ENCODE measurements at regions not wholly inside any gene's neighbourhood (a gene's known extent, or its start where the extent isn't known, plus 50 kb on each side); places are given as distances from the start of the nearest gene placed in this dataset.

GRCh38 chr7:25858200-25858524 lies 293.8 kb upstream of the NFE2L3 start:
- H3K4me3 Mint-ChIP-seq = no peak overlapping the region
- no peak for DNase-seq
- H3K4me1 Mint-ChIP-seq = peaks cover 29% of the 10 kb centered on the region
- no peaks in the 10 kb centered on the region for H3K27me3 Mint-ChIP-seq
- peaks cover 13% of the 10 kb centered on the region for H3K36me3 Mint-ChIP-seq
- no peak overlapping the region for H3K27ac Mint-ChIP-seq
- H3K9me3 Mint-ChIP-seq = peaks cover 17% of the 10 kb centered on the region

- peak overlapping the region; percentile 40 for H3K4me3 Mint-ChIP-seq
- no peak overlapping the region for H3K27ac Mint-ChIP-seq
- DNase-seq = peak; percentile 21
- no peaks in the 10 kb centered on the region for H3K27me3 Mint-ChIP-seq
- peaks cover 17% of the 10 kb centered on the region for H3K9me3 Mint-ChIP-seq
- peaks cover 13% of the 10 kb centered on the region for H3K36me3 Mint-ChIP-seq
- peaks cover 27% of the 10 kb centered on the region for H3K4me1 Mint-ChIP-seq
These were observed 293.2 kb upstream of the NFE2L3 start for GRCh38 chr7:25858525-25859411.

GRCh38 chr7:25859412-25860274 lies 292.4 kb upstream of the NFE2L3 start:
- no peak for DNase-seq
- Mint-ChIP-seq H3K27me3 (peaks cover 3% of the 10 kb centered on the region), H3K27ac (peak overlapping the region; percentile 25), H3K4me3 (peak overlapping the region; percentile 16), H3K4me1 (peaks cover 24% of the 10 kb centered on the region), H3K9me3 (peaks cover 17% of the 10 kb centered on the region), H3K36me3 (peaks cover 13% of the 10 kb centered on the region)

- Mint-ChIP-seq H3K27ac (no peak overlapping the region), H3K4me3 (no peak overlapping the region), H3K36me3 (peaks cover 13% of the 10 kb centered on the region), H3K27me3 (peaks cover 10% of the 10 kb centered on the region), H3K4me1 (peaks cover 21% of the 10 kb centered on the region), H3K9me3 (peaks cover 17% of the 10 kb centered on the region)
- DNase-seq = no peak
These were observed 291.5 kb upstream of the NFE2L3 start for GRCh38 chr7:25860275-25861163.

- no peak for DNase-seq
- peaks cover 16% of the 10 kb centered on the region for H3K27me3 Mint-ChIP-seq
- H3K4me1 Mint-ChIP-seq = peaks cover 21% of the 10 kb centered on the region
- H3K27ac Mint-ChIP-seq = no peak overlapping the region
- peaks cover 13% of the 10 kb centered on the region for H3K36me3 Mint-ChIP-seq
- no peak overlapping the region for H3K4me3 Mint-ChIP-seq
- peaks cover 17% of the 10 kb centered on the region for H3K9me3 Mint-ChIP-seq
These were observed 290.9 kb upstream of the NFE2L3 start for GRCh38 chr7:25861164-25861496.

GRCh38 chr7:25861601-25862260 lies 290.3 kb upstream of the NFE2L3 start:
- Mint-ChIP-seq H3K4me3 (peak overlapping the region; percentile 60), H3K27me3 (peaks cover 22% of the 10 kb centered on the region), H3K4me1 (peaks cover 21% of the 10 kb centered on the region), H3K9me3 (peaks cover 17% of the 10 kb centered on the region), H3K36me3 (peaks cover 13% of the 10 kb centered on the region), H3K27ac (peak overlapping the region; percentile 34)
- no peak for DNase-seq

- Mint-ChIP-seq H3K27me3 (peaks cover 26% of the 10 kb centered on the region), H3K4me1 (peaks cover 21% of the 10 kb centered on the region)
These were observed 289.6 kb upstream of the NFE2L3 start for GRCh38 chr7:25862261-25863004.

GRCh38 chr7:25863005-25863728 lies 288.8 kb upstream of the NFE2L3 start:
- Mint-ChIP-seq H3K4me3 (peak overlapping the region; percentile 53), H3K4me1 (peaks cover 21% of the 10 kb centered on the region), H3K27me3 (peaks cover 34% of the 10 kb centered on the region), H3K9me3 (peaks cover 17% of the 10 kb centered on the region), H3K27ac (no peak overlapping the region), H3K36me3 (peaks cover 13% of the 10 kb centered on the region)
- DNase-seq = no peak

More at GRCh38 chr7:25862261-25863004, 289.6 kb upstream of the NFE2L3 start:
- Mint-ChIP-seq H3K27ac (peak overlapping the region; percentile 58), H3K9me3 (peaks cover 17% of the 10 kb centered on the region), H3K36me3 (peaks cover 13% of the 10 kb centered on the region), H3K4me3 (peak overlapping the region; percentile 60)
- DNase-seq = peak; percentile 96

GRCh38 chr7:25863729-25864110 lies 288.3 kb upstream of the NFE2L3 start:
- Mint-ChIP-seq H3K4me3 (no peak overlapping the region), H3K4me1 (peaks cover 21% of the 10 kb centered on the region), H3K27me3 (peaks cover 39% of the 10 kb centered on the region), H3K27ac (no peak overlapping the region), H3K36me3 (peaks cover 12% of the 10 kb centered on the region), H3K9me3 (peaks cover 17% of the 10 kb centered on the region)
- DNase-seq = no peak

- peaks cover 15% of the 10 kb centered on the region for H3K4me1 Mint-ChIP-seq
- H3K9me3 Mint-ChIP-seq = peaks cover 14% of the 10 kb centered on the region
- no peak overlapping the region for H3K27ac Mint-ChIP-seq
- peaks cover 47% of the 10 kb centered on the region for H3K27me3 Mint-ChIP-seq
- H3K36me3 Mint-ChIP-seq = peaks cover 8% of the 10 kb centered on the region
- DNase-seq = no peak
- no peak overlapping the region for H3K4me3 Mint-ChIP-seq
These were observed 287.5 kb upstream of the NFE2L3 start for GRCh38 chr7:25864511-25864910.

GRCh38 chr7:25864943-25865751 lies 286.9 kb upstream of the NFE2L3 start:
- Mint-ChIP-seq H3K4me3 (no peak overlapping the region), H3K27me3 (peaks cover 54% of the 10 kb centered on the region), H3K36me3 (peaks cover 4% of the 10 kb centered on the region), H3K4me1 (peaks cover 13% of the 10 kb centered on the region), H3K27ac (no peak overlapping the region), H3K9me3 (peaks cover 7% of the 10 kb centered on the region)
- no peak for DNase-seq

GRCh38 chr7:25868509-25868908 lies 283.5 kb upstream of the NFE2L3 start:
- Mint-ChIP-seq H3K27ac (no peak overlapping the region), H3K9me3 (no peaks in the 10 kb centered on the region), H3K27me3 (peaks cover 69% of the 10 kb centered on the region), H3K4me1 (no peaks in the 10 kb centered on the region), H3K4me3 (no peak overlapping the region), H3K36me3 (no peaks in the 10 kb centered on the region)
- no peak for DNase-seq

- Mint-ChIP-seq H3K4me1 (no peaks in the 10 kb centered on the region), H3K36me3 (no peaks in the 10 kb centered on the region), H3K4me3 (no peak overlapping the region), H3K27ac (no peak overlapping the region), H3K9me3 (no peaks in the 10 kb centered on the region), H3K27me3 (peaks cover 75% of the 10 kb centered on the region)
- no peak for DNase-seq
These were observed 281.4 kb upstream of the NFE2L3 start for GRCh38 chr7:25870574-25870973.
